Spleen (tissue), 7 donors: ENCODE measurements at regions not wholly inside any gene's neighbourhood (a gene's known extent, or its start where the extent isn't known, plus 50 kb on each side); places are given as distances from the start of the nearest gene placed in this dataset.

Source experiments
- POLR2AphosphoS5 ChIP-seq, 3 donors: sonication (generic); formaldehyde crosslinking; IDR thresholded peaks; one replicate each; pipeline ENCODE4 v1.5.1; 2017; ENCODE audit warnings: antibody characterized with exemption in 3 of 3
- TF ChIP-seq, protein P1 (sequence below), 11 experiments: fragments of 200-600 bp in 7 of 11; fragments of 450-650 bp in 4 of 11; sonication (generic) in 4 of 11; IDR thresholded peaks in 8 of 11; conservative IDR thresholded peaks in 3 of 11; 1 replicate in 7 of 11; 2 replicates in 4 of 11; pipeline versions ENCODE4 v1.4.0 to v1.8.0; 2016 to 2021; ENCODE audit warnings: antibody characterized with exemption in 11 of 11, inconsistent platforms in 4 of 11, mild to moderate bottlenecking in 1 of 11
- donor health status: DM: no; HTN: no; CAD: no; lungs with moderate emphysema.
- donor health status: DM: no; HTN: no; CAD: no.
- donor health status: DM: no; HTN: no; CAD: no.

DNA sequence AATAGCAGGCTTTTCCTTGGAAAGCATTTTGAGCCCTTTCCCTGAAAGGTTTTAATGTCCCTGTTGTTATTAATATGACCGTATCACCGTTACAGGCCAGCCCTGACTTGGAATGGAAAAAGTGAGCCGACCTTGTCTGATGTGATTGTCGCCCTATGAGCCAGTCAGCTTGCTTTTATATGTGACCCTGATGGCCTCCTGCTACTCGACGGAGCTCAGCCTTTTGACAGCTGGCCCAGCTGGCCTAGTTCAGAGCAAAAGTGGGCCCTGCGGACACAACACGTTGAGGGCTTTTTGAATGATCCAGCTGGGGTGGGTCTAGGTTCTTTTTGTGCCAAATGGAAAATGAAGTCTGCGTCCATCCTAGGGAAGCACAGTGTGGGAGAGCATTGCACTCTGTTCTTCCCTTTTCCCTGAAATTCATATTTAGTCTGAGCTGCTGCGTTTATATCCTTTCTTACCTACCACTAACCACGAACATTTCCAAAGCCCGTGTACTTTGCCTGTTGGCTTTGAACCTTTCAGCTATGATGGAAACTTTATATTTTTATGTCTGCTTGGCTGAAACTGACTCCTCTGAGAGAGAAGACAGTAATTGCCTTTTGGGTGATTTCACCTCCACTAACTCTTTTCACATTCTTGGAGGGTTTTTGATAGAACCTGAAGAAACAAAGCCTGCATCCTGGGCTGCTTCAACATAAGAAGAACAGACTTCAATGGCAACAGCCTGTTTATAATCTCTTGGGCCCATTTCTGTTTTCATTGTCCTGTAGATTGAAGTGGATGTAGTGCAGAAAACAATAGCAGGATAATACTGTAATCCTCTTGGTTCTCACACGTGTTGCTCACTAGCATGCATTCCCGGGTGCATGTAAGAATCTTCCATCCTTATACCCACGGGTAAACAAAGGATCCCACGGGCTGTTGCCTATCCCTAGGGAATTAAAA is 121.8 kb upstream of the HDGFL1 start:
- TF ChIP-seq, protein P1, sequence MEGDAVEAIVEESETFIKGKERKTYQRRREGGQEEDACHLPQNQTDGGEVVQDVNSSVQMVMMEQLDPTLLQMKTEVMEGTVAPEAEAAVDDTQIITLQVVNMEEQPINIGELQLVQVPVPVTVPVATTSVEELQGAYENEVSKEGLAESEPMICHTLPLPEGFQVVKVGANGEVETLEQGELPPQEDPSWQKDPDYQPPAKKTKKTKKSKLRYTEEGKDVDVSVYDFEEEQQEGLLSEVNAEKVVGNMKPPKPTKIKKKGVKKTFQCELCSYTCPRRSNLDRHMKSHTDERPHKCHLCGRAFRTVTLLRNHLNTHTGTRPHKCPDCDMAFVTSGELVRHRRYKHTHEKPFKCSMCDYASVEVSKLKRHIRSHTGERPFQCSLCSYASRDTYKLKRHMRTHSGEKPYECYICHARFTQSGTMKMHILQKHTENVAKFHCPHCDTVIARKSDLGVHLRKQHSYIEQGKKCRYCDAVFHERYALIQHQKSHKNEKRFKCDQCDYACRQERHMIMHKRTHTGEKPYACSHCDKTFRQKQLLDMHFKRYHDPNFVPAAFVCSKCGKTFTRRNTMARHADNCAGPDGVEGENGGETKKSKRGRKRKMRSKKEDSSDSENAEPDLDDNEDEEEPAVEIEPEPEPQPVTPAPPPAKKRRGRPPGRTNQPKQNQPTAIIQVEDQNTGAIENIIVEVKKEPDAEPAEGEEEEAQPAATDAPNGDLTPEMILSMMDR (IDR thresholded peaks at IDR 0.05 in 8 of 11, conservative IDR thresholded peaks at IDR 0.05 in 3 of 11) = no peak
- TF ChIP-seq POLR2AphosphoS5 (IDR thresholded peaks at IDR 0.05) = no peak
